Brain microvascular endothelial cell (primary cell): ENCODE measurements at regions not wholly inside any gene's neighbourhood (a gene's known extent, or its start where the extent isn't known, plus 50 kb on each side); places are given as distances from the start of the nearest gene placed in this dataset.

Source experiments
- DNase-seq: peaks from one replicate; pipeline ENCODE4 v3.0.0-alpha.2; 2020
- H3K27ac ChIP-seq: fragments of 250-450 bp; sonication (Bioruptor Pico); 2 replicates; pipeline ENCODE4 v1.5.1; 2020; ENCODE audit warnings: mild to moderate bottlenecking, moderate library complexity
- H3K27me3 ChIP-seq: fragments of 250-450 bp; sonication (Bioruptor Pico); replicated peaks from 2 replicates; pipeline ENCODE4 v1.5.1; 2020; ENCODE audit warnings: mild to moderate bottlenecking
- H3K36me3 ChIP-seq: fragments of 250-450 bp; sonication (Bioruptor Pico); replicated peaks from 2 replicates; pipeline ENCODE4 v1.5.1; 2020; ENCODE audit warnings: mild to moderate bottlenecking
- H3K4me3 ChIP-seq: 2 replicates; pipeline ENCODE4 v1.5.1; 2011; ENCODE audit warnings: low read depth, mild to moderate bottlenecking, control low read depth, low read length, moderate library complexity
- CTCF ChIP-seq: IDR thresholded peaks from 2 replicates; pipeline ENCODE4 v1.5.1; 2011; ENCODE audit warnings: low read depth, mild to moderate bottlenecking, moderate library complexity, low read length, control low read depth, inconsistent platforms; ENCODE audit errors: missing control alignments
- in situ Hi-C: cut with HindIII; loops from 2 replicates; pipeline ENCODE4 v1.10.0; 2017; ENCODE audit warnings: low sequenced_read_pairs, low pct_ligation_motif_present

- Histone ChIP-seq H3K4me3 (no peak overlapping the region), H3K36me3 (no peaks in the 10 kb centered on the region), H3K27ac (no peak overlapping the region), H3K27me3 (no peaks in the 10 kb centered on the region)
- DNase-seq: no peak
- in situ Hi-C loops: no loop called here
- TF ChIP-seq CTCF: no peak
These were observed 380.3 kb upstream of the TBX3 start for GRCh38 chr12:115064296-115064695.

- TF ChIP-seq CTCF: no peak
- H3K27me3 ChIP-seq: no peaks in the 10 kb centered on the region
These were observed 378.8 kb upstream of the TBX3 start for GRCh38 chr12:115062741-115063140.

GRCh38 chr12:115060477-115061168, 376.6 kb upstream of the TBX3 start:
- Histone ChIP-seq H3K36me3 (no peaks in the 10 kb centered on the region), H3K27me3 (no peaks in the 10 kb centered on the region), H3K4me3 (no peak overlapping the region), H3K27ac (no peak overlapping the region)
- no peak for DNase-seq
- in situ Hi-C loops: no loop called here
- no peak for TF ChIP-seq CTCF

More at GRCh38 chr12:115062741-115063140, 378.8 kb upstream of the TBX3 start:
- Histone ChIP-seq H3K36me3 (no peaks in the 10 kb centered on the region), H3K27ac (no peak overlapping the region), H3K4me3 (no peak overlapping the region)
- no peak for DNase-seq
- in situ Hi-C loops: no loop called here

GRCh38 chr12:115057445-115057844, 373.5 kb upstream of the TBX3 start:
- TF ChIP-seq CTCF: no peak
- Histone ChIP-seq H3K4me3 (no peak overlapping the region), H3K36me3 (no peaks in the 10 kb centered on the region), H3K27ac (no peak overlapping the region), H3K27me3 (no peaks in the 10 kb centered on the region)
- DNase-seq: no peak
- in situ Hi-C loops: no loop called here

GRCh38 chr12:115051378-115051777, 367.4 kb upstream of the TBX3 start:
- Histone ChIP-seq H3K4me3 (no peak overlapping the region), H3K36me3 (no peaks in the 10 kb centered on the region), H3K27ac (no peak overlapping the region), H3K27me3 (no peaks in the 10 kb centered on the region)
- in situ Hi-C loops: no loop called here
- DNase-seq: no peak
- TF ChIP-seq CTCF: no peak

GRCh38 chr12:115049614-115050013, 365.6 kb upstream of the TBX3 start:
- no peak for TF ChIP-seq CTCF
- no peak for DNase-seq
- H3K36me3 ChIP-seq: no peaks in the 10 kb centered on the region
- no peak overlapping the region for H3K27ac ChIP-seq
- H3K4me3 ChIP-seq: no peak overlapping the region
- no peaks in the 10 kb centered on the region for H3K27me3 ChIP-seq
- in situ Hi-C loops: no loop called here
